SJCRH30 (cell line): ENCODE measurements at regions not wholly inside any gene's neighbourhood (a gene's known extent, or its start where the extent isn't known, plus 50 kb on each side); places are given as distances from the start of the nearest gene placed in this dataset.
"Not testable (repeated sequence)": the region's sequence is repeated elsewhere in the genome, so short reads cannot be mapped to it uniquely, and the experiment has no call there.

Experiments
- DNase-seq, 2 experiments: peaks; one replicate each; pipeline ENCODE4 v3.0.0-alpha.2; 2015 to 2020
- H3K27ac ChIP-seq: fragments of 250-450 bp; sonication (Bioruptor Pico); 2 replicates; pipeline ENCODE4 v1.5.1; 2020; ENCODE audit warnings: mild to moderate bottlenecking, moderate library complexity
- H3K27me3 ChIP-seq: fragments of 250-450 bp; sonication (Bioruptor Pico); 2 replicates; pipeline ENCODE4 v1.5.1; 2020; ENCODE audit warnings: mild to moderate bottlenecking, moderate library complexity
- H3K36me3 ChIP-seq: fragments of 250-450 bp; sonication (Bioruptor Pico); 2 replicates; pipeline ENCODE4 v1.5.1; 2020; ENCODE audit warnings: mild to moderate bottlenecking, moderate library complexity
- H3K4me1 ChIP-seq: fragments of 250-450 bp; sonication (Bioruptor Pico); 2 replicates; pipeline ENCODE4 v1.5.1; 2020; ENCODE audit warnings: mild to moderate bottlenecking, moderate library complexity
- H3K4me3 ChIP-seq: fragments of 250-450 bp; sonication (Bioruptor Pico); 2 replicates; pipeline ENCODE4 v1.5.1; 2020; ENCODE audit warnings: mild to moderate bottlenecking, moderate library complexity
- H3K9me3 ChIP-seq: fragments of 250-450 bp; sonication (Bioruptor Pico); replicated peaks from 2 replicates; pipeline ENCODE4 v1.5.1; 2020; ENCODE audit warnings: mild to moderate bottlenecking, moderate library complexity

GRCh38 chr3:106850437-106850836, 526.8 kb upstream of the CCDC54 start:
- Histone ChIP-seq H3K9me3 (no peaks in the 10 kb centered on the region), H3K36me3 (no peaks in the 10 kb centered on the region), H3K27ac (no peak overlapping the region), H3K4me3 (no peak overlapping the region), H3K27me3 (no peaks in the 10 kb centered on the region), H3K4me1 (no peaks in the 10 kb centered on the region)
- no peak for DNase-seq

GRCh38 chr3:106858321-106858720, 518.9 kb upstream of the CCDC54 start:
- not testable (repeated sequence) for H3K4me3 ChIP-seq, H3K36me3 ChIP-seq, H3K27me3 ChIP-seq, H3K9me3 ChIP-seq
- H3K27ac ChIP-seq = peak overlapping the region; percentile 37
- peaks cover 20% of the 10 kb centered on the region for H3K4me1 ChIP-seq
- peak; percentile 3 to 63 for DNase-seq

GRCh38 chr3:106860182-106860581, 517.1 kb upstream of the CCDC54 start:
- DNase-seq = no peak
- Histone ChIP-seq H3K4me3 (no peak overlapping the region), H3K27ac (0 out of 2 replicates have a peak overlapping the region, but pooled peaks have one; percentile 2), H3K27me3 (no peaks in the 10 kb centered on the region), H3K9me3 (0 out of 2 replicates have a peak, but pooled peaks cover 6% of the 10 kb centered on the region), H3K36me3 (no peaks in the 10 kb centered on the region), H3K4me1 (peaks cover 20% of the 10 kb centered on the region)

- no peaks in the 10 kb centered on the region for H3K36me3 ChIP-seq
- no peak overlapping the region for H3K27ac ChIP-seq
- H3K4me3 ChIP-seq = no peak overlapping the region
- DNase-seq = peak in 1 of 2 experiments; percentile 16
- H3K27me3 ChIP-seq = no peaks in the 10 kb centered on the region
- H3K9me3 ChIP-seq = 0 out of 2 replicates have a peak, but pooled peaks cover 6% of the 10 kb centered on the region
- peaks cover 20% of the 10 kb centered on the region for H3K4me1 ChIP-seq
Observed at GRCh38 chr3:106862067-106862466, 515.2 kb upstream of the CCDC54 start.

- no peak overlapping the region for H3K4me3 ChIP-seq
- DNase-seq = no peak
- H3K27ac ChIP-seq = no peak overlapping the region
- 0 out of 2 replicates have a peak, but pooled peaks cover 2% of the 10 kb centered on the region for H3K9me3 ChIP-seq
- no peaks in the 10 kb centered on the region for H3K36me3 ChIP-seq
- H3K27me3 ChIP-seq = no peaks in the 10 kb centered on the region
- no peaks in the 10 kb centered on the region for H3K4me1 ChIP-seq
Observed at GRCh38 chr3:106877627-106878026, 499.6 kb upstream of the CCDC54 start.

- Histone ChIP-seq H3K36me3 (no peaks in the 10 kb centered on the region), H3K27me3 (no peaks in the 10 kb centered on the region), H3K9me3 (0 out of 2 replicates have a peak, but pooled peaks cover under 1% of the 10 kb centered on the region), H3K27ac (no peak overlapping the region), H3K4me1 (no peaks in the 10 kb centered on the region), H3K4me3 (no peak overlapping the region)
- no peak for DNase-seq
Observed at GRCh38 chr3:106880206-106880605, 497.0 kb upstream of the CCDC54 start.

GRCh38 chr3:106881186-106881585, 496.1 kb upstream of the CCDC54 start:
- no peak for DNase-seq
- Histone ChIP-seq H3K4me3 (no peak overlapping the region), H3K4me1 (no peaks in the 10 kb centered on the region), H3K27ac (no peak overlapping the region), H3K36me3 (no peaks in the 10 kb centered on the region), H3K9me3 (no peaks in the 10 kb centered on the region), H3K27me3 (no peaks in the 10 kb centered on the region)

GRCh38 chr3:106882297-106882696, 494.9 kb upstream of the CCDC54 start:
- Histone ChIP-seq H3K9me3 (no peaks in the 10 kb centered on the region), H3K27ac (no peak overlapping the region), H3K27me3 (no peaks in the 10 kb centered on the region), H3K4me1 (0 out of 2 replicates have a peak, but pooled peaks cover 2% of the 10 kb centered on the region), H3K4me3 (no peak overlapping the region), H3K36me3 (no peaks in the 10 kb centered on the region)
- no peak for DNase-seq

GRCh38 chr3:106906074-106906473, 471.2 kb upstream of the CCDC54 start:
- Histone ChIP-seq H3K4me1 (no peaks in the 10 kb centered on the region), H3K4me3 (no peak overlapping the region), H3K27me3 (no peaks in the 10 kb centered on the region), H3K9me3 (no peaks in the 10 kb centered on the region), H3K27ac (no peak overlapping the region), H3K36me3 (no peaks in the 10 kb centered on the region)
- DNase-seq = no peak

- DNase-seq = no peak
- no peaks in the 10 kb centered on the region for H3K27me3 ChIP-seq
- no peaks in the 10 kb centered on the region for H3K4me1 ChIP-seq
Observed at GRCh38 chr3:106908181-106908938, 468.9 kb upstream of the CCDC54 start.

GRCh38 chr3:106913111-106913698, 464.0 kb upstream of the CCDC54 start:
- DNase-seq = peak in 1 of 2 experiments; percentile 10
- Histone ChIP-seq H3K27me3 (no peaks in the 10 kb centered on the region), H3K9me3 (no peaks in the 10 kb centered on the region), H3K27ac (no peak overlapping the region), H3K36me3 (no peaks in the 10 kb centered on the region), H3K4me3 (no peak overlapping the region), H3K4me1 (no peaks in the 10 kb centered on the region)

More at GRCh38 chr3:106908181-106908938, 468.9 kb upstream of the CCDC54 start:
- Histone ChIP-seq H3K4me3 (no peak overlapping the region), H3K27ac (no peak overlapping the region), H3K36me3 (no peaks in the 10 kb centered on the region), H3K9me3 (no peaks in the 10 kb centered on the region)

- no peaks in the 10 kb centered on the region for H3K27me3 ChIP-seq
- H3K4me1 ChIP-seq = no peaks in the 10 kb centered on the region
- no peaks in the 10 kb centered on the region for H3K9me3 ChIP-seq
- no peaks in the 10 kb centered on the region for H3K36me3 ChIP-seq
- H3K27ac ChIP-seq = no peak overlapping the region
- no peak for DNase-seq
- no peak overlapping the region for H3K4me3 ChIP-seq
Observed at GRCh38 chr3:106913966-106914365, 463.3 kb upstream of the CCDC54 start.

GRCh38 chr3:106920609-106921008, 456.6 kb upstream of the CCDC54 start:
- Histone ChIP-seq H3K4me1 (no peaks in the 10 kb centered on the region), H3K27me3 (no peaks in the 10 kb centered on the region), H3K9me3 (no peaks in the 10 kb centered on the region), H3K36me3 (no peaks in the 10 kb centered on the region), H3K27ac (no peak overlapping the region), H3K4me3 (no peak overlapping the region)
- DNase-seq = no peak

GRCh38 chr3:106929081-106929480, 448.2 kb upstream of the CCDC54 start:
- no peak overlapping the region for H3K4me3 ChIP-seq
- no peaks in the 10 kb centered on the region for H3K9me3 ChIP-seq
- no peaks in the 10 kb centered on the region for H3K27me3 ChIP-seq
- DNase-seq = no peak
- no peaks in the 10 kb centered on the region for H3K36me3 ChIP-seq
- H3K27ac ChIP-seq = no peak overlapping the region
- no peaks in the 10 kb centered on the region for H3K4me1 ChIP-seq

GRCh38 chr3:106930086-106930485, 447.2 kb upstream of the CCDC54 start:
- no peak overlapping the region for H3K4me3 ChIP-seq
- DNase-seq = no peak
- H3K27me3 ChIP-seq = no peaks in the 10 kb centered on the region

More at GRCh38 chr3:106930086-106930485, 447.2 kb upstream of the CCDC54 start:
- no peaks in the 10 kb centered on the region for H3K9me3 ChIP-seq
- no peaks in the 10 kb centered on the region for H3K4me1 ChIP-seq
- H3K27ac ChIP-seq = no peak overlapping the region
- H3K36me3 ChIP-seq = no peaks in the 10 kb centered on the region
